ENCODE measurements at regions not wholly inside any gene's neighbourhood (a gene's known extent, or its start where the extent isn't known, plus 50 kb on each side); places are given as distances from the start of the nearest gene placed in this dataset.

- Histone ChIP-seq H3K4me1 (ENCODE audit: insufficient read depth, low read length) (no peaks in the 10 kb centered on the region), H3K4me3 (replicated peaks in 1 of 3; ENCODE audit: insufficient read depth in 1 of 3, low read depth in 2 of 3, low read length in 3 of 3) (no peak overlapping the region), H3K79me2 (ENCODE audit: insufficient read depth, low read length) (no peaks in the 10 kb centered on the region), H3K36me3 (replicated peaks in 1 of 2; ENCODE audit: control insufficient read depth in 1 of 2, insufficient read depth in 2 of 2, low read length in 2 of 2) (no peaks in the 10 kb centered on the region), H3K9ac (ENCODE audit: insufficient read depth, low read depth, low read length) (no peak overlapping the region), H3K27ac (ENCODE audit: extremely low read length, insufficient read depth, low read length) (no peak overlapping the region), H4K20me1 (ENCODE audit: insufficient read depth, low read length) (no peaks in the 10 kb centered on the region), H3K27me3 (ENCODE audit: control insufficient read depth in 1 of 2, insufficient read depth in 2 of 2, low read length in 2 of 2) (no peaks in the 10 kb centered on the region; a peak in 1 of 5 replicates), H3K4me2 (ENCODE audit: low read depth, low read length) (no peak overlapping the region), H2AFZ (ENCODE audit: low read length) (no peak overlapping the region), H3K9me3 (ENCODE audit: low read length) (no peaks in the 10 kb centered on the region; the same call in 1 of the 2 replicates)
- intact Hi-C loops (cut with micrococcal nuclease; ENCODE audit: unreplicated experiment), result no loop called here
- no TSS peak for BruUV-seq (replicated peaks)
- 8% methylated on average over 1 of the region's 1 CpG for WGBS (ENCODE audit: low lambda C conversion rate)
- TF ChIP-seq ZSCAN5A (CRISPR knock-in tag; IDR thresholded peaks at IDR 0.05; ENCODE audit: borderline replicate concordance) (no peak), ZNF253 (CRISPR knock-in tag; IDR thresholded peaks at IDR 0.05; ENCODE audit: borderline replicate concordance) (no peak), PLRG1 (conservative IDR thresholded peaks at IDR 0.05) (no peak), NR2F1 (CRISPR knock-in tag; IDR thresholded peaks at IDR 0.05) (no peak)
- no peak for DNase-seq (ENCODE audit: low spot score)
- no peak for FAIRE-seq
- ATAC-seq, result no peak
- in situ Hi-C loops (cut with HindIII; ENCODE audit: extremely low pct_ligation_motif_present, low pct_unique_long_range_greater_than_20kb), result no loop called here
- POLR2A ChIA-PET, result no interaction called here
- CTCF ChIA-PET (ENCODE audit: low intra/inter-chr PET ratio, low total read pairs), result no interaction called here
Observed at GRCh38 chr10:20670579-20670978, 226.5 kb downstream of the NEBL start.

DNA sequence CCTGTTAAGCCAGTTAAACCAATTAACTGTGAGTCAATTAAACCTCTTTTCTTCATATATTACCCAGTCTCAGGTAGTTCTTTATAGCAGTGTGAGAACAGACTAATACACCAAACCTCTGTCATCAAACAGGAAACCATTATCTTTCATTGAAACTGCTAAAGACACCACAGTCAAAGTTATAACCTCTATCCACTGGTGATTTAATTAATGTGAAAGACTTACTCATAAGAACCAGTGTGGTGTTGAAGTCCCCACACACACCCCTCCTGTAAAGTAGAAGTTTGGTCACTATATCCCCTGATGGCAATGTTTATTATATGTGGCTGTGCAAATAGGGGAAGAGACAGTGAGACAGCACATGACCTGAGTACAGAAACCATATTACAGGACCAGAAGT, 228.1 kb downstream of the NEBL start:
- Histone ChIP-seq H3K27ac (ENCODE audit: extremely low read length, insufficient read depth, low read length) (no peak overlapping the region), H3K9me3 (ENCODE audit: low read length) (peaks cover 4% of the 10 kb centered on the region; the same call in 1 of the 2 replicates), H3K4me3 (replicated peaks in 1 of 3; ENCODE audit: insufficient read depth in 1 of 3, low read depth in 2 of 3, low read length in 3 of 3) (no peak overlapping the region), H2AFZ (ENCODE audit: low read length) (no peak overlapping the region), H3K9ac (ENCODE audit: insufficient read depth, low read depth, low read length) (no peak overlapping the region), H3K27me3 (ENCODE audit: control insufficient read depth in 1 of 2, insufficient read depth in 2 of 2, low read length in 2 of 2) (no peaks in the 10 kb centered on the region; a peak in 1 of 5 replicates), H3K36me3 (replicated peaks in 1 of 2; ENCODE audit: control insufficient read depth in 1 of 2, insufficient read depth in 2 of 2, low read length in 2 of 2) (no peaks in the 10 kb centered on the region), H3K4me1 (ENCODE audit: insufficient read depth, low read length) (no peaks in the 10 kb centered on the region), H3K4me2 (ENCODE audit: low read depth, low read length) (no peak overlapping the region), H4K20me1 (ENCODE audit: insufficient read depth, low read length) (no peaks in the 10 kb centered on the region), H3K79me2 (ENCODE audit: insufficient read depth, low read length) (no peaks in the 10 kb centered on the region)
- ATAC-seq, result no peak
- no peak for DNase-seq (ENCODE audit: low spot score)
- BruUV-seq (replicated peaks), result no TSS peak
- ChIA-PET CTCF (ENCODE audit: low intra/inter-chr PET ratio, low total read pairs) (no interaction called here), POLR2A (no interaction called here)
- FAIRE-seq, result no peak
- in situ Hi-C loops (cut with HindIII; ENCODE audit: extremely low pct_ligation_motif_present, low pct_unique_long_range_greater_than_20kb) (no loop called here), intact Hi-C loops (cut with micrococcal nuclease; ENCODE audit: unreplicated experiment) (no loop called here)
- TF ChIP-seq ZNF570 (CRISPR knock-in tag; IDR thresholded peaks at IDR 0.05; ENCODE audit: borderline replicate concordance), result no peak
- no peak for TF ChIP-seq SKI (IDR thresholded peaks at IDR 0.05; ENCODE audit: partially characterized antibody)
- no peak for TF ChIP-seq HOXA7 (CRISPR knock-in tag; IDR thresholded peaks at IDR 0.05)
- no peak for TF ChIP-seq SMAD9 (CRISPR knock-in tag; IDR thresholded peaks at IDR 0.05)
- TF ChIP-seq KLF6 (CRISPR knock-in tag; IDR thresholded peaks at IDR 0.05), result no peak
- TF ChIP-seq ZNF333 (CRISPR knock-in tag; IDR thresholded peaks at IDR 0.05; ENCODE audit: borderline replicate concordance), result no peak
- TF ChIP-seq NONO (IDR thresholded peaks at IDR 0.05), result no peak
- no peak for TF ChIP-seq NONO (CRISPR knock-in tag; conservative IDR thresholded peaks at IDR 0.05)
- no peak for TF ChIP-seq KDM3A (CRISPR knock-in tag; IDR thresholded peaks at IDR 0.05; ENCODE audit: low read depth)
- no peak for TF ChIP-seq PRDM15 (CRISPR knock-in tag; IDR thresholded peaks at IDR 0.05)
- no peak for TF ChIP-seq REPIN1 (CRISPR knock-in tag; IDR thresholded peaks at IDR 0.05; ENCODE audit: borderline replicate concordance, low read depth)
- TF ChIP-seq EZH2 (conservative IDR thresholded peaks at IDR 0.05; ENCODE audit: low read depth, low read length), result no peak

All from HepG2 (cell line).